HepG2 (cell line): ENCODE measurements at regions not wholly inside any gene's neighbourhood (a gene's known extent, or its start where the extent isn't known, plus 50 kb on each side); places are given as distances from the start of the nearest gene placed in this dataset.

Source experiments
- ATAC-seq: fragments of 200-7000 bp; cut with Tn5 transposase; 3 replicates; pipeline ENCODE4 v1.9.1; 2020; ENCODE audit warnings: mild to moderate bottlenecking, moderate library complexity
- BruUV-seq: library from RNA; stranded (reverse); fragments of 400-500 nt; replicated peaks from 2 replicates; lab custom pipeline; 2021; lab: Mats Ljungman, UMichigan
- CTCF ChIA-PET: fragments of 300-600 bp; formaldehyde crosslinking; extraction: SDS; loops from one replicate; lab custom pipeline; 2021; ENCODE audit warnings: low total read pairs, inconsistent platforms, low intra/inter-chr PET ratio; lab: Yijun Ruan, JAX
- POLR2A ChIA-PET: fragments of 350-600 bp; sonication (Branson Sonifier 250); formaldehyde crosslinking; loops from one replicate; lab custom pipeline; 2020; ENCODE audit warnings: antibody characterized with exemption, inconsistent platforms; lab: Yijun Ruan, JAX
- DNase-seq: peaks from one replicate; pipeline ENCODE4 v3.0.0-alpha.2; 2015; ENCODE audit warnings: low spot score
- FAIRE-seq: peaks from 3 replicates; lab custom pipeline; 2011; peaks lifted over from hg19 to GRCh38; lab: Jason Lieb, UNC
- H2AFZ ChIP-seq: one replicate; pipeline ENCODE4 v1.6.1; 2011; ENCODE audit warnings: low read length, inconsistent platforms
- H3K27ac ChIP-seq: fragments of 300-600 bp; 3 replicates; pipeline ENCODE4 v1.8.0; 2011; ENCODE audit warnings: mixed run types, mild to moderate bottlenecking, mixed read lengths, low read length, inconsistent platforms; ENCODE audit not compliant: insufficient read depth; ENCODE audit errors: extremely low read length
- H3K27me3 ChIP-seq, 2 experiments: fragments of 200-600 bp in 1 of 2; 2 replicates in 1 of 2; 3 replicates in 1 of 2; pipeline versions ENCODE4 v1.6.0 to v1.8.0; 2011; ENCODE audit warnings: low read length in 2 of 2, mild to moderate bottlenecking in 2 of 2, moderate library complexity in 2 of 2, inconsistent platforms in 1 of 2; ENCODE audit not compliant: insufficient read depth in 2 of 2, control insufficient read depth in 1 of 2
- H3K36me3 ChIP-seq, 2 experiments: fragments of 200-600 bp in 1 of 2; replicated peaks in 1 of 2; 2 replicates in 1 of 2; 3 replicates in 1 of 2; pipeline versions ENCODE4 v1.5.1 to v1.8.0; 2011; ENCODE audit warnings: low read length in 2 of 2, inconsistent platforms in 1 of 2; ENCODE audit not compliant: insufficient read depth in 2 of 2, control insufficient read depth in 1 of 2
- H3K4me1 ChIP-seq: 2 replicates; pipeline ENCODE4 v1.5.1; 2012; ENCODE audit warnings: low read length, inconsistent platforms; ENCODE audit not compliant: insufficient read depth
- H3K4me2 ChIP-seq: 2 replicates; pipeline ENCODE4 v1.6.0; 2011; ENCODE audit warnings: low read depth, low read length, inconsistent platforms
- H3K4me3 ChIP-seq, 3 experiments: fragments of 200-600 bp in 1 of 3; sonication (generic), shearing (Covaris generic) in 1 of 3; replicated peaks in 1 of 3; 2 replicates each; pipeline ENCODE4 v1.5.1; 2011 to 2016; ENCODE audit warnings: low read length in 3 of 3, inconsistent platforms in 2 of 3, low read depth in 2 of 3, mild to moderate bottlenecking in 2 of 3, control low read depth in 1 of 3, mixed read lengths in 1 of 3; ENCODE audit not compliant: insufficient read depth in 1 of 3
- H3K79me2 ChIP-seq: one replicate; pipeline ENCODE4 v1.6.1; 2011; ENCODE audit warnings: low read length, inconsistent platforms; ENCODE audit not compliant: insufficient read depth
- H3K9ac ChIP-seq: 2 replicates; pipeline ENCODE4 v1.6.0; 2011; ENCODE audit warnings: mild to moderate bottlenecking, low read depth, low read length, inconsistent platforms; ENCODE audit not compliant: insufficient read depth
- H3K9me3 ChIP-seq: 2 replicates; pipeline ENCODE4 v1.5.1; 2012; ENCODE audit warnings: mild to moderate bottlenecking, low read length
- H4K20me1 ChIP-seq: 2 replicates; pipeline ENCODE4 v1.6.0; 2011; ENCODE audit warnings: inconsistent platforms, mild to moderate bottlenecking, low read length, moderate library complexity; ENCODE audit not compliant: insufficient read depth
- E2F2 ChIP-seq: sonication (generic); formaldehyde crosslinking; IDR thresholded peaks from 2 replicates; pipeline ENCODE4 v1.4.0; 2020; ENCODE audit warnings: missing genetic modification reagents, borderline replicate concordance
- JARID2 ChIP-seq: sonication (generic); formaldehyde crosslinking; IDR thresholded peaks from 2 replicates; pipeline ENCODE4 v1.8.1; 2023; ENCODE audit warnings: missing genetic modification reagents, inconsistent platforms; ENCODE audit not compliant: insufficient replicate concordance
- MTA1 ChIP-seq: sonication (generic); formaldehyde crosslinking; IDR thresholded peaks from 2 replicates; pipeline ENCODE4 v1.4.0; 2020; ENCODE audit warnings: missing genetic modification reagents, mild to moderate bottlenecking, borderline replicate concordance
- NFYB ChIP-seq: sonication (generic); formaldehyde crosslinking; IDR thresholded peaks from 2 replicates; pipeline ENCODE4 v1.4.0; 2020; ENCODE audit warnings: missing genetic modification reagents
- PHF21A ChIP-seq: sonication (generic); formaldehyde crosslinking; IDR thresholded peaks from 2 replicates; pipeline ENCODE4 v1.5.0; 2020; ENCODE audit warnings: mild to moderate bottlenecking, missing genetic modification reagents
- RNF2 ChIP-seq: fragments of 450-650 bp; conservative IDR thresholded peaks from 2 replicates; pipeline ENCODE4 v1.6.1; 2016; ENCODE audit warnings: low read depth
- ZNF18 ChIP-seq: sonication (generic); formaldehyde crosslinking; IDR thresholded peaks from 2 replicates; pipeline ENCODE4 v1.8.0; 2022; ENCODE audit warnings: mild to moderate bottlenecking, missing genetic modification reagents; ENCODE audit not compliant: insufficient replicate concordance
- ZNF234 ChIP-seq: sonication (generic); formaldehyde crosslinking; conservative IDR thresholded peaks from 2 replicates; pipeline ENCODE4 v1.5.1; 2020; ENCODE audit warnings: mild to moderate bottlenecking, missing genetic modification reagents
- ZNF318 ChIP-seq: sonication (generic); formaldehyde crosslinking; IDR thresholded peaks from 2 replicates; pipeline ENCODE4 v1.4.0; 2020; ENCODE audit warnings: mild to moderate bottlenecking, missing genetic modification reagents
- WGBS: methylation state at CpG from one replicate; pipeline ENCODE4 v1.1.6; 2017; ENCODE audit warnings: low lambda C conversion rate; 5-methylcytosine and 5-hydroxymethylcytosine counted together
- in situ Hi-C: cut with HindIII; loops from 2 replicates; pipeline ENCODE4 v1.10.0; 2017; ENCODE audit warnings: low pct_unique_long_range_greater_than_20kb; ENCODE audit not compliant: extremely low pct_ligation_motif_present
- intact Hi-C: fragments of 100-400 bp; cut with micrococcal nuclease; formaldehyde crosslinking; loops from one replicate; pipeline ENCODE4 v1.10.0; 2022; ENCODE audit not compliant: unreplicated experiment

GRCh38 chr5:28324174-28324573, 1285.8 kb upstream of the CDH9 start (continued):
- TF ChIP-seq MTA1 (CRISPR knock-in tag) (no peak), RNF2 (no peak)

GRCh38 chr5:28313953-28314352, 1275.6 kb upstream of the CDH9 start:
- ATAC-seq = no peak
- no peak overlapping the region for H3K4me2 ChIP-seq
- in situ Hi-C loops (no loop called here), intact Hi-C loops (no loop called here)
- no peaks in the 10 kb centered on the region for H4K20me1 ChIP-seq
- no peak for FAIRE-seq
- no peaks in the 10 kb centered on the region for H3K27me3 ChIP-seq
- H3K9me3 ChIP-seq = no peaks in the 10 kb centered on the region
- no peak overlapping the region for H2AFZ ChIP-seq
- ChIA-PET POLR2A (no interaction called here), CTCF (no interaction called here)
- H3K4me3 ChIP-seq = no peak overlapping the region
- no peaks in the 10 kb centered on the region for H3K79me2 ChIP-seq
- BruUV-seq = no TSS peak
- DNase-seq = no peak
- H3K9ac ChIP-seq = no peak overlapping the region
- no peak overlapping the region for H3K27ac ChIP-seq
- no peaks in the 10 kb centered on the region for H3K4me1 ChIP-seq
- 0% methylated on average over 1 of the region's 1 CpG for WGBS
- TF ChIP-seq NFYB (CRISPR knock-in tag) = no peak
- no peak for TF ChIP-seq E2F2 (CRISPR knock-in tag)
- TF ChIP-seq ZNF18 (CRISPR knock-in tag) = no peak
- TF ChIP-seq ZNF234 (CRISPR knock-in tag) = no peak
- no peak for TF ChIP-seq ZNF318
- no peak for TF ChIP-seq PHF21A (CRISPR knock-in tag)
- no peak for TF ChIP-seq JARID2
- H3K36me3 ChIP-seq = no peaks in the 10 kb centered on the region
